Breast epithelium (tissue), 3 donors: ENCODE measurements at regions not wholly inside any gene's neighbourhood (a gene's known extent, or its start where the extent isn't known, plus 50 kb on each side); places are given as distances from the start of the nearest gene placed in this dataset.

Experiments
- CTCF ChIP-seq, 3 donors: fragments of 450-650 bp; IDR thresholded peaks; one replicate each; pipeline ENCODE4 v1.5.1; 2016 to 2017; ENCODE audit warnings: antibody characterized with exemption in 3 of 3, mild to moderate bottlenecking in 3 of 3, moderate library complexity in 3 of 3
- POLR2A ChIP-seq: fragments of 450-650 bp; IDR thresholded peaks from one replicate; pipeline ENCODE4 v1.6.1; 2016; ENCODE audit warnings: antibody characterized with exemption, mild to moderate bottlenecking, moderate library complexity

DNA sequence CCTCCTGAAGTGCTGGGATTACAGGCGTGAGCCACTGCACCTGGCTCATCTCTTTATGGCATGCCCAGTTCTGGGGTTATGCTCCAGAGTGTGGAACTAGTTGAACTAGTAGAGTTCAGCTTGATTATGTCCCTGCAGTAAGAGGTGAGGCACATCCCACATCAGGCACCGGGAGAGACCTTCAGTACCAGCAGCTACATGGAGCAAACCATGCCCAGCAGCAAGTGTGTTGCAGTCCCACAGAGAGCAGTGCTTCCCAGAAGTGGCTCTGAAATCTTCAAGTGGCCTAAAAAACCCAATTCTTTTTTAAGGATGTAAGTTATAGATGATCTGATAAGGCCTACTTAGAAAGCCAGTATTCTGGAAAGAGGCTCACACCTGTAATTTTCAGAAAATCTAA lies 331.9 kb upstream of the PRKCQ start:
- TF ChIP-seq POLR2A (no peak), CTCF (IDR thresholded peaks at IDR 0.05) (no peak)
